HG03460 (cell line): ENCODE measurements at regions not wholly inside any gene's neighbourhood (a gene's known extent, or its start where the extent isn't known, plus 50 kb on each side); places are given as distances from the start of the nearest gene placed in this dataset.
"Not testable (repeated sequence)": the region's sequence is repeated elsewhere in the genome, so short reads cannot be mapped to it uniquely, and the experiment has no call there.

Experiments used
- ATAC-seq: cut with Tn5 transposase; IDR thresholded peaks from one replicate; pipeline ENCODE4 v1.9.1; 2021; ENCODE audit not compliant: unreplicated experiment

- not testable (repeated sequence) for ATAC-seq
Measured at GRCh38 chr1:112821307-112822063, 106.4 kb upstream of the PPM1J start.

- no peak for ATAC-seq
Measured at GRCh38 chr1:112818990-112819689, 104.0 kb upstream of the PPM1J start.

- no peak for ATAC-seq
Measured at GRCh38 chr1:112817555-112818373, 102.6 kb upstream of the PPM1J start.

- ATAC-seq: no peak
Measured at GRCh38 chr1:112815376-112815775, 100.2 kb upstream of the PPM1J start.

- not testable (repeated sequence) for ATAC-seq
Measured at GRCh38 chr1:112814645-112815044, 99.5 kb upstream of the PPM1J start.

- ATAC-seq: no peak
Measured at GRCh38 chr1:112808861-112809684, 93.9 kb upstream of the PPM1J start.

DNA sequence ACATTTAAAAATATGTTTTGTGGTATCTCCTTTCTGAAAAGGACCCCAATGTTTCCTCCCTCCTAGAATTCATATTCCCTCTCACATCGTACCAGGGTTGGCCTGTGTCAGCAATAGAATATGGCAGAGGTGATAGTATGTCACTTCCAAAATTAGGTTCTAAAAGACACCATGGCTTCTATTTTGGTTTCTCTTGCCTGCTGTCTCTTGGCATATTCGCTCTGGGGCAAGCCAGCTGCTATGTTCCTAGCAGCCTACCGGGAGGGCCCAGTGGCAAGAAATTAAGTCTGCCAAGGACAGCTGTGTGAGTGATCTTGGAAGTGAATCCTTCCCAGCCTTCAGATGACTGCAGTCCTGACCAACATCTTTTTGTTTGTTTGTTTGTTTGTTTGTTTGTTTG, 92.9 kb upstream of the PPM1J start:
- no peak for ATAC-seq

DNA sequence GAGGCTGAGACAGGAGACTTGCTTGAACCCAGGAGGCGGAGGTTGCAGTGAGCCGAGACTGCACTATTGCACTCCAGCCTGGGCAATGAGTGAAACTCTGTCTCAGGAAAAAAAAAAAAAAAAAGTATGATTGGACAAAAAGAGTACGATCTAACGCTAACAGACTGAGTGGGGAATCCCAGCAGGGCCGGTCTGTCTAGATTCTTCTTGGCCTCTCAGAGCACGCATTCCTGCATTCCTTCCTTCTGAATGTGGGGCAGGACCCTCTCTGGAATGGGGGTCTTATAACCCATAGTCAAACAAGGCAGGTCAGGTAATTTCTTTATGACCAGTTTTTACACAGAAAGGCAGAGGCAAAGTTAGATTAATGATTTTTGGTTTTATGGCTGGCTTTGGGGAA, 92.0 kb upstream of the PPM1J start:
- ATAC-seq: no peak

DNA sequence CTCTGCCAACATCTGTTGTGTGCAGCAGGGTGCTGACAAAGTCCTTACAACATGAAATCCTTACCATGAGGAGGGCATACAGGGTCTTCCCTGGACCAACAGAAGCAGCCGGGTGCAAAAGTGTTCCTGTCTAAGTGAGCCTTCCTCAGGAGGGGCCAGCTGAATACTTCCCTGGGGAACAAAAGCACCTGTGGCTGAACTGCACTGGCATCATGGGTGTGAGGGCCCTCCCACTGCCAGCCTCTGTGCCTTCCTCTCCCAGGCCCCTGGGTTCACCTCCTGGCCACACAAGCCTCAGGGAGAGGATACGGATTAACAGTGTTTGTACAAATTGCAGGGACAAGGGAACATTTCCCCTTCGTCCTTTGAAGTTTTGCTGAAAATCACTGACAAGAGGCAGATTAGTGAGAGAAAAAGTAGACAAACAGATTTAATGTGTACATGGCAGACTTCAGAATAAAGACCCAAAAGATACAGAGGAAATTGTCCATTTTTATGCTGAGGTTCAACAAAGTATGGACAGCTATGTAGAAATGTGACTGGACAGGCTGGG, 91.0 kb upstream of the PPM1J start:
- ATAC-seq: no peak

DNA sequence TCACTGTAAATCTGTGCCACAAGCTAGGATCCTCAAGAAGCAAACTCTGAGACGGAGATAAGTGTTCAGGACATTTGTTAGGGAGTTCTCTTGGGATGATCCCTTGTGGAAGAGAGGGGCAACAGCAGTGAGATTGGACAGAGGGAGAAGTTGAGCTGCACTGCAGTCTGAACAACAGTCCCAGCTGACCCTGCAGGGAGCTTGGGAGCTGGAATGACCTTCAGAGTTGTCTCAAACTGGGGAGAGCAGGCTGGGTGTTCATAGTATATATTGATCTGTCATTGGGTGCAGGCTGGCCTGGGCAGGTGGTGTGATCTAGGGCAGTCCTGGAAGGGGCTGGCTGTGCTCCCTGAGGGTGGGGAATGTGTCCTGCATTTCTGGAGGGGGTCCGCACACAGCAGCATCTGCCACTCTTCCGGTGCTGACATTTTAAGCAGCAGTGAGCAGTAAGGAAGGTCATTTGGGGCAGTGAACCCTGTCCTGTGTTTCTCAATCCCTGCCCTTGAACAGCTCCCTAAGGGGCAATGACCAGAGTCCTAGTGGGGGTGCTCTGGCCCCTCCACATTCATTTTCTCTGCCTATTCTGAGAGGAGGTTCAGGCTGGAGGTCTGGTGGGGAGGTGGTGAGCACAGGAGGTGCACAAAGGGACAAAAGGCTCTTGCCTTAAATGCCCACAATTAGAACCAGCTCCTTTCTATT, 90.2 kb upstream of the PPM1J start:
- ATAC-seq: no peak

DNA sequence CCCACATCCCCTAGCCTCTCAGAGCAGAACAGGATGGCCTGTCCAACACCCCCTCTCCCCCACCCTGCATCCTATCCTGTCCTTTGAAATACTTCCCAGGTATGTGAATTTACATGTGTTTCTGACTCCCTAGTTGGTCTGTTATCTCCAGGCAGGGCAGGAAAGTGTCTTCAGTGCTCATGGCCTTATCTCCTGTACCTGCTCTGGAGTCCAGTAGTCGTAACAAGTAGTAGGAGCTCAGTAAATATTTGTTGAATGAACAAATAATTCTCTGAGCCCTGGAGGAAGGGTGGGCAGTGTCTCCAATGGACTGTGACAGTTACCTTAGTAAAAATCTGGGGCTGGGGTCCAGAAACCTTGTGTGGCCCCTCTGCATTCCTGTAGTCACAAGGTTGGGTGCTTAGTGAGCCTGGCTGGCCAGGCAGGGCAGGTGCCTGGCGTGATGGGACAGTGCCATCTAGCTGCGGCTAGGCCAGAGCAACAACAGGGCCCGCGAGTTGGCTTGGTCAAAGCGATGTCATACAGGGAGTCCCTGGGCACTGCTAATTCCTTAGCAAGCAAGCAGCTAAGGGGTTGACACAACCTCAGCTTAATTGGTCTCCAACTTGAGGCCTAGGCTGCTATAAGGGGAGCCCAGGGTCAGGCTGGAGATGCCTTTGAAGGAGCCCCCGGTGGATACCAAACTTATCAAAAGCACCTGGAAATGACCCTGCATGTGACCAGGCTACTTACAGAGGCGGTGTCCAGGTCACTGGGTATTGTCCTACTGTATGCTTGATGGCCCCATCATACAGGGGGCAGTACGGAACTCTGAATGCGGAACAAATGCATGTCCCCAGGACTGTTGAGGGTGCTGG, 89.0 kb upstream of the PPM1J start:
- ATAC-seq: peak; percentile 71

GRCh38 chr1:112800289-112800688, 85.2 kb upstream of the PPM1J start:
- no peak for ATAC-seq

DNA sequence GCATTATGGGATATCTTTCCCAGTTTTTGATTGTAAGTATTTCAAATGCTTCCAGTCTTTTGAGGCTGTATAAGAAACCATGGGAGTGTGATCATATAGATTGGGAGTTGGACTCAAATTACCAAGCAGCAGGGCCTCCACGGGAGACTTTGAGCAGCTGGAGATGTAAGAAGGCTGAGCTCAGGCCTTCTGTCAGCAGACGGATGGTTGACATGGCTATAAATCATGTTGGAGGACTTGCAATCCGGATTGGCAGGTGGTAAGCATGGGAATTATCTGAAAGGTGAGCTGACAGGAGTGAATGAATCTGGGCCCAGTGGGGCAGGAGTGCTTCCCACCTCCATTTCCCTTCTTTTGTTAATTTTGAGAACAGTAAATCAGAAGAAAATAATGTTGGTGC, 83.2 kb upstream of the PPM1J start:
- ATAC-seq: no peak

DNA sequence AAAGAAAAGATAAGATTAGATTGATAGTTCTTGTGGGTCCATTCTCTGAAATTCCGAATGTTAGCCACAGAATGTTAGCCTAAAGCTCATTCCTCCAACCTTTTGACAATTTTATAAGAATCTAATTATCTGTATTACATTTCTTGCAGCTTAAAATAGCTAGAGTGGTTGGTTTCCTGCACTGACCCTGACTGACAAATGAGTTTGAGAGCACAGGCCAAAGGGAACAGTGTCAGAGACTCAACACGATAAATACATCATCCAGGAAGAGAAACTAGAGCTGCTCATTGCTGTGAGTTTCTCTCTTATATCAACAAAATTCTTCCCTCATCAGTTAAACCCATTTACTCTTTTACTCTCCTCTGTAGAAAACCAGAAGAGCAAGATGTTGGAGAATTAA, 82.1 kb upstream of the PPM1J start:
- ATAC-seq: no peak

- no peak for ATAC-seq
Measured at GRCh38 chr1:112794654-112795239, 79.6 kb upstream of the PPM1J start.

DNA sequence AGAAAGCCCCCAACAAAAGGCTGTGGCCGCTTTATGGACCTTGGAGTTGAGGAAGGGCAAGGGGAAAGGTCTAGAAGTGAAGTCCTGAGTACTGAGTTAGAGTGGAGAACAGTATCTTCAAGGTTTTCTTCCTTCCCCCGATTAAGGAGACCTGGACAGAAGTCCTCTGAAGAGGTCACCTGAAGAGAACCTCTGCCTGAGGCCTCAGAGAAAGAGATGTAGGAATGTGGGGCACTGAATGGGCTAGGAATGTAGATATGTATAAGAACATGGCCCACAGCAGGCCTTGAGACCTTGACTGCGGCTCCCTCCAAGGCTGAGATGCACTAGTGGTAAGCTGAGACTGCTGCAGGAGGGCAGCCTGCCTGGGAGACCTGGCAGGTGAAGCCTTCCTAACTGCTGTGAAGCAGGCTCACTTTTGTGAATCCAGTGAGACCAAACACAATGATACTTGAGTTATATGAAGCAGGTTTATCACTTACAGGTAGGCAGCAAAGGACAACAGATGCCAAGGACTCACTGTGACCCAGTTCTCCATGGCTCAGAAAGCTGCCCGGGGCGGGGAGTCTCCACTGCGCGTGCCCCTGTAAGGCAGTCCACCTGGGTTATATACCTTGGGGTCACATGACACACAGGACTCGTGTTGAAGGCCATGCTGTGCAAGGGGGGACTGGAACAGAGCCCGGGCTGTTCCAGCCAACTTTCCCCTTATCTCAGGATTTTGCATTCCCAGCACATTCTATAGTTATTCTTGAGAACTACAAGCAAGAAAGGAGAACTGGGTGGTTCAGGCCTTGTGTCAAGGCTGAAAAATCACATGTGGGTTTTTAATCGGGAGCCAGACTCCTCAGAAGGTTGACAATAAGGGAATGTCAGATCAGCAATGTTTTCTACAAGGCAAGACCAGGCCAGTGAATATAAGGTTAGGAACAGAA, 78.8 kb upstream of the PPM1J start:
- ATAC-seq: no peak

DNA sequence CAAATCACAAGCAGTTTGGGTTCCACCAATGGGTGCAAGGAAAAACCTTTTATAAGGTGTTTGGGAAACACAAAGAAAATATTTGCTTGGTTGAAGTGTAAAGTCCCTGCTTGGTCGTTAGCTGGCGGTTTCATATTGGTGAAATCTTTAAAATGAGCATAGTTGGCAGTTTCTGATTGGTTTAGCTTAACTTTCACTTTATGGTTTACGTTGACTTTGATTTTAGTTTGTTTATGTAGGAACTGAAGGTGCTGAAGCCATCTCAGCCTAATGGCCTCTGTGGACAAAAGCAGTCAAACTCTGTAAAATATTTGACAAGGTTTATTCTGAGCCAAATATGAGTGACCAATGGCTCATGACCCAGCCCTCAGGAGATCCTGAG, 76.6 kb upstream of the PPM1J start:
- no peak for ATAC-seq
